Stimulated activated CD4-positive, alpha-beta T cell treated with anti-CD3 and anti-CD28 coated beads, Interleukin-1b, Interleukin-23, amount 100 ng/mL, for 4 hours (primary cell): ENCODE measurements at regions not wholly inside any gene's neighbourhood (a gene's known extent, or its start where the extent isn't known, plus 50 kb on each side); places are given as distances from the start of the nearest gene placed in this dataset.
"Not testable (repeated sequence)": the region's sequence is repeated elsewhere in the genome, so short reads cannot be mapped to it uniquely, and the experiment has no call there.

Experiments used
- DNase-seq, 2 donors: peaks; one replicate each; pipeline ENCODE4 v3.0.0-alpha.2; 2020; ENCODE audit warnings: low read depth in 2 of 2

- DNase-seq = no peak
Measured at GRCh38 chr12:125773033-125773640, 707.9 kb downstream of the AACS start.

GRCh38 chr12:125775507-125775906 is 710.3 kb downstream of the AACS start:
- no peak for DNase-seq

GRCh38 chr12:125776212-125776611 is 711.0 kb downstream of the AACS start:
- no peak for DNase-seq

GRCh38 chr12:125786143-125786542 is 720.9 kb downstream of the AACS start:
- DNase-seq = no peak

- no peak for DNase-seq
Measured at GRCh38 chr12:125794401-125794800, 729.2 kb downstream of the AACS start.

- no peak for DNase-seq
Measured at GRCh38 chr12:125797421-125798175, 732.4 kb downstream of the AACS start.

- no peak for DNase-seq
Measured at GRCh38 chr12:125804660-125805059, 739.4 kb downstream of the AACS start.

- DNase-seq = no peak
Measured at GRCh38 chr12:125824276-125824675, 759.0 kb downstream of the AACS start.

- DNase-seq = no peak
Measured at GRCh38 chr12:125835852-125836251, 770.6 kb downstream of the AACS start.

- DNase-seq = no peak
Measured at GRCh38 chr12:125836647-125837046, 771.4 kb downstream of the AACS start.

- no peak for DNase-seq
Measured at GRCh38 chr12:125841332-125841731, 776.1 kb downstream of the AACS start.

GRCh38 chr12:125852116-125852515 is 786.9 kb downstream of the AACS start:
- no peak for DNase-seq

GRCh38 chr12:125852679-125853078 is 787.4 kb downstream of the AACS start:
- no peak for DNase-seq

GRCh38 chr12:125853670-125854069 is 788.4 kb downstream of the AACS start:
- no peak for DNase-seq

- DNase-seq = no peak
Measured at GRCh38 chr12:125856366-125856765, 791.1 kb downstream of the AACS start.

GRCh38 chr12:125856896-125857295 is 791.7 kb downstream of the AACS start:
- DNase-seq = no peak

GRCh38 chr12:125860672-125861288 is 795.5 kb downstream of the AACS start:
- no peak for DNase-seq

GRCh38 chr12:125861299-125862281 is 796.4 kb downstream of the AACS start:
- DNase-seq = no peak

GRCh38 chr12:125865236-125865635 is 800.0 kb downstream of the AACS start:
- DNase-seq = not testable (repeated sequence)

GRCh38 chr12:125871811-125872594 is 806.8 kb downstream of the AACS start:
- no peak for DNase-seq

GRCh38 chr12:125873016-125873415 is 807.8 kb downstream of the AACS start:
- no peak for DNase-seq
